ENCODE measurements at regions not wholly inside any gene's neighbourhood (a gene's known extent, or its start where the extent isn't known, plus 50 kb on each side); places are given as distances from the start of the nearest gene placed in this dataset.
"Not testable (repeated sequence)": the region's sequence is repeated elsewhere in the genome, so short reads cannot be mapped to it uniquely, and the experiment has no call there.

DNA sequence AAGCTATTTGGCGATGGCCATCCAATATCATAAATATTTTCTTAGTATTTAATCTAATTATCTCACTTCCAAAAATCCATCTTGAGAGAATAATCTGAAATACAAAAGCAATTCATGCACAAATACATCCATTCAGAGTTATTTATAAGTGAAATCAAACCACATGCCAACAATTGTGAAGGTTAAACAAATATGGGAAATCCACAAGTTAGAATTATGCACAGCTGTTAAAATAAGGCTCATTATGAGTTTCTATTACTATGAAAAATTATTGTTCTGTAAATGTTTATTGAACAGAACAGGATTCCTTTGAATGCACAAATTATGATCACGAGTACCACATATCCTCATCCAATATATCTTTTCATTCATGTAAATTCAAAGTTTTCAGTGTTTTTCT, 267.7 kb downstream of the PLOD2 start:
- DNase-seq = no peak

DNA sequence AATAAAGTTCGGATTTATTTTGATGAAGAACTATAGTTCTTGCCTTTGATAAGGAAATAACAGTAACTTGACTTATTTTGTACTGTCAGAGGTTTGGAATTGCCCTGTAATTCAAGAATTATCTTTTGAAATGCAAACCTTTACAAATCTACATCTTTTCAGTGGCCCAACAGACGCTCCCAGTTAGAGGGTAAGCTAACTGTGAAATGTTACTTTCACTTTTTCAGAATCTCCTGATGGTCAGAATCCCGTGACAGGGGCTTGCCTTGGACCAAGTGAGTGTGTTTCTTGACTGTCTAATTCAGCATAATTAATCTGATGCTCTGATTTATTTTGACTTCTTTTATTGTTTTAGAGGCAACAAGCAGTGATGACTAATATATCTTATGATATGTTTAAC, 262.5 kb downstream of the PLOD2 start:
- DNase-seq = no peak

DNA sequence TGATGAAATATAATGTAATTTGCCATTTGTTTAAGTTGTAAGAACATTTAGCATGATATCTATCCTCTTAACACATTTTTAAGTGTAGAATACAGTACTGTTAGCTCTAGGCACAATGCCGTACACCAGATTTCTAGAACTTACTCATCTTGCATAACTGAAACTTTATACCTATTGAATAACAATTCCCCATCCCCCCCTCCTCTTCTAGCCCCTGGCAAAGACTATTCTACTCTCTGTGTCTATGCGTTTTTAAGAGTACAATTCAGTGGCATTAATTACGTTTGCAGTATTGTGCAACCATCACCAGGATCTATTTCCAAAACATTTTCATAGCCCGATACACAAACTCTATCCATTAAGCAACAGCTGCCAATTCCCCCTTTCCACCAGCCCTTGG, 261.7 kb downstream of the PLOD2 start:
- no peak for DNase-seq

DNA sequence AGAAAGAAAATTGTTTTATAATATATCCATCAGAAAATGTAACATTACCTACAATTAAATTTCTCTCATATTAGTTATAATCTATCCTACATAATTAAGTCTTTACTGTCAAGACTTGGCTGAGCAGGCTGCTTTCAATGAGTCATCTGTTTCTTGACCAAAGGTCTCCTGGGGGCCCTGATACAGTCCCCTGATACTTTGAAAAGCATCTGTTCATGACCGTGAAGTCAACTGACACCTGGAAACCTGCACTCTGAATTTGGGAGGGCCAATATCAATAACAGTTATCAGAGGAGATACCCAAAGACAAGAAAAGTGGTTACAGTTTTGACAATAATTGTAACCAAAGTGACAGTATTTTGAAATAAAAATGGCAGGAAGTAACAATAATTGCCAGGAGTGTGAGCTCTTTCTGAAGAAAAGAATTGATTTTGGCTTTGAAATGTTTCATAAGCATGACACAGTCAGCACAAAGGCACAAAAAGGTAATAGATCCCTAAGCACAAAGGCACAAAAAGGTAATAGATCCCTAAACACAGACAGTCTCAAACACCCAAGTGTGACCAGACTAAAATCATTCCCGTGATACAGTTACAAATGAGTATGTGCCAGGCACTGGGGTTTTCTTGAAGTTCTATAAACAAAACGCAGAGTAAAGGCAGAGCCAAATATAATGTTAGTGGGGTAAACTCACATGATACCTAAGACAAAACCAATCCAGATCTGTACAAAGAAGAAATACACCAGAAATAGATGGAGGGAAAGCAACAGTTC, 260.7 kb downstream of the PLOD2 start:
- no peak for DNase-seq

DNA sequence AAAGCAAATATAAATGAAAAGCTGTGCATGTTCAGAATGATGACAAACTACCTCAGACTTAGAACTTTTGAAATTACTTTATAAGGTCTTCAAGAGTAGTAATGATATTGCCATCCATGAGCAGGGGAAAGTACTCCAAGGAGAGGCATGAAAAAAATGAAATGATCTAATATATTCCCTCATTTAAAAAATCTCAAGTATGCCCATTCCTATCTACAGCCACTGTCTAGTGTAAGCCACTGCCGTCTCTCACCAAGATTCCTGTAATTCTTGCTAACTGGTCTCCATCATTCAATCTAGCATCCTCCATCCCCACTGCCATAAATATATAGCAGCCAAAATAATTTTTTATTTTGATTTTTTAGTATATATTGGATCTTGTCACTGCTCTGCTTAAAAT, 258.8 kb downstream of the PLOD2 start:
- no peak for DNase-seq

DNA sequence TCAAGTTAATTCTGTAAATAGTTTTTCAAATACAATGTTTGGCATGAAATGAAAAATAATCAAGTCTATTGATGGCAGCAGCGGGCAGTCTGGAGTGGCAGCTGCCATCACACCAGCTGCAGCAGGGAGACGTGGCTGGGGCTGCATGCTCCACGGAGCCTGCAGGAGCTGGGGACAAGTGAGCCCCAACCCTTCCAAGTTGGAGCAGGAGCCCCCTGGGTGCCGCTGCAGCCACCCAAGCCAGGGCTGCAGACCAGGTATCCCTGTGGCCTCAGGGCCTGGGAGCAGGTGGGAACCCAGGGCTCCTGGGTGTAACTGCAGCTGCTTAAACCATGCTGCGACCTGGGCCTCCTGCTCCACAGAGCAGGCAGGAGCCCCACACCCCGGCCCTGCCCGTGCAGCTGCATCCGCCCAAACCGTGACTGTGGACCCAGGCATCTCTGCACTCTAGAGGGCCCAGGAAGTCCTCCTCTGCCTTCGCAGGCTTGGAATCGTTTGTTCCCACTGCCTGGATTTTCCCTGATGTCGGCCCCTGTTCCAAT, 257.4 kb downstream of the PLOD2 start:
- DNase-seq = no peak

DNA sequence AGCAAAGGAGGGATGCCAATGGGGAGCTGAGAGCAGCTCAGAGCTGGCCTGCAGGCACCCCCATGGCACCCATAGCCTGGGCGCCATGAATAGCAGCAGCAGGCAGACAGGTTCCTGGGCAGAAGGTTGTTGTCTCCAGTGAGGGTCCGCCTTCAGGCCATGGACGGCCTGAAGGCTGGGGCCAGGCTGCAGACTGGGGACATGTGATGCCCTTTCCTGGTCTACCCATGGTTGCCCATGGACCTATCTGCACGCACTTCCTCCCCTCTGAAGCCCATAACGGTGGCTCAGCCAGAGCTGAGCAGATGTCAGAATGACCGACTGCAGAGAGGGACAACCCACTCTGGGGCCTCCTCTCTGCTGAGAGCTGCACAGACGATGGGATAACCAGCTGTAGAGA, 256.8 kb downstream of the PLOD2 start:
- DNase-seq = no peak

DNA sequence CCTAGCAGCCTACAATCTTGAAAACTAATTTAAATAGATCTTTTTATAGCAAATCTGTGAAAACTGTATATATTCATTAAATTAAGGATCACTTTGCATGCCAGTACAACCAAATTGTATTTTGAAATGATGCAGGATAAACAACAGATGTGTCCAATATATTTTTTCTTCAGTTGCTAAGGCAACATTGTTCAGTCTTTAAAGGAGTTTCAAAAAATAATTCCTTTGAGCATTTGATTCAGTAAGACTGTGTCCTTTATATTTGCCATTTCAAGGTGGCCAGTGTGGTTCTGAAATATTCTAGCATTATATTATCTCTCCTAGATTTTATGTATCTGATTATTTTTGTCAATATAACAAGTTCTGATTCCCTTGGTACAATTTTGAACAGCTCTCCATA, 254.7 kb downstream of the PLOD2 start:
- no peak for DNase-seq

DNA sequence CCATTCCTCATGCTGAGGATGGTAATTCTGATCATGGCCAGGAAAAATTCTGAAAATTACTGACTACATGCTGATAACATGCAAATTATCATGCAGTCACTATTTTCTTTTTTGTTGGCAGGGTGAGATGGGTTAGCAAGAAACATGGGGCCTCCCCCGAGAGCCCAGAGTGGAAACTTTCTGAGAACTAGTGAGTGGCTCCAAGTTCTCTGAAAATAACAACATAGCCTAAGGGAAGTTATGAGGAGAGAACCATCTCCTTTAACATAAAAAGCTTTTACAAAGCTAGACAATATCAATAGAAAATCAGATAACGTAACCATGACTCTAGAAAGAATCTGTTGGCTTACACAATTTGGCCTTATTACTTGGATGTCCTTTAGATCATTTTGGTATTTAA, 254.2 kb downstream of the PLOD2 start:
- DNase-seq = no peak

DNA sequence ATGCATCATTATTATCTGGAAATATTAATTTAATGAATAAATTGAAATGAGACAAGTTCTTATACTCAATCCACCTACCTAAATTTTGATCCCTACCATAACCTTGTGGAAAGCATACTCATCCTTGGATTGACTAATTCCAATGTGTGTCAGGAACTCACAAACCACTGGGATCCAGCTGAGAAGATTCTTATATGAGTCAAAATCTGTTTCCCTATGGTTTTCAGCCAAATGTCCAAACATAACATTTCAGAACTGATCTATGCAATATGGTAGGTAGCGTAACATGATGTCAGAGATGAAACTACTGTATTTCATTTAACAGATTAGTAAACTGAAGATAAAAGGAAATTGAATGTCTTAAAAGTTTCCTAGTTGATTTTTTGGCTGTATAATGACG, 250.0 kb downstream of the PLOD2 start:
- DNase-seq = no peak

DNA sequence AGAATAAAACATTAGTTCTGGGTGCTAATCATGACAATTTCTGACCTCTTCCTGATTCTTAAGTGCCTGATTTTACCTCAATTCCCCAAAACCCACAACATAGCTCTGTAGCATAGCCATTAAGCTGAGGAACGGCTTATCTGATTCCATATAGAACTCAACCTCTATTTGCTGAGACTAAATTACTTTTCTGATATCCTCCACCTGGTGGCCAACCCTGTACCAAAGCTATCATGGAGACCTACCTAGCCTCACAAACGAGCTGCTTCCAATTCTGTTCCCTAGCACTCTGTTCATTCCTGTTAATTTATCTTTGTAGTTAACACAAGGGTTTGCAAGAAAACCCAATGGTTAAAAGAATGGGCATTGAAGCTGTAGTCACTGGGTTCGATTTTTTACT, 245.2 kb downstream of the PLOD2 start:
- no peak for DNase-seq

DNA sequence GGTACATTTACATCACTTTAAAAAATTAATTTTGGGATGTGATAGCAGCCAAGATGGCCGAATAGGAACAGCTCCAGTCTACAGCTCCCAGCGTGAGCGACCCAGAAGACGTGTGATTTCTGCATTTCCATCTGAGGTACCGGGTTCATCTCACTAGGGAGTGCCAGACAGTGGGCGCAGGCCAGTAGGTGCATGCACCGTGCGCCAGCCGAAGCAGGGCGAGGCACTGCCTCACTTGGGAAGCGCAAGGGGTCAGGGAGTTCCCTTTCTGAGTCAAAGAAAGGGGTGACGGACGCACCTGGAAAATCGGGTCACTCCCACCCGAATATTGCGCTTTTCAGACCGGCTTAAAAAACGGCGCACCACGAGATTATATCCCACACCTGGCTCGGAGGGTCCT, 233.2 kb downstream of the PLOD2 start:
- DNase-seq = not testable (repeated sequence)

DNA sequence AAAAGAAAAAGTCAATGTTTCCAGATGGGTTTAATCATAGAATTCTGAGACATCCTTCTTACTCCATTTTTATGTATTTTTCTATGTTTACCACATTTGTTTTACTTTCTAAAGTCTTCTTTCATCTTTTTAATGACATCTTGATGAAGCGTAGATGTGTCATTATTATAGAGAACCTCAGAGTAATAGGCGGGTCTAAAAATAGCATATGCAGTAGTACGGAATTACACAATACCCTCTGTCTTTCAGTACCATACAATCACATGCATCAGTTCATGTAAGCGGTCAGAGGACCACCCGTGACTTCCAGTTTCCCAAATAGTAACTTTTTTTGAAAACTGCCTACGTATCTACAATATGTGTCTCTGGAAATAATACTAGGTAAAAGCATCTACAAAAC, 224.0 kb downstream of the PLOD2 start:
- no peak for DNase-seq

DNA sequence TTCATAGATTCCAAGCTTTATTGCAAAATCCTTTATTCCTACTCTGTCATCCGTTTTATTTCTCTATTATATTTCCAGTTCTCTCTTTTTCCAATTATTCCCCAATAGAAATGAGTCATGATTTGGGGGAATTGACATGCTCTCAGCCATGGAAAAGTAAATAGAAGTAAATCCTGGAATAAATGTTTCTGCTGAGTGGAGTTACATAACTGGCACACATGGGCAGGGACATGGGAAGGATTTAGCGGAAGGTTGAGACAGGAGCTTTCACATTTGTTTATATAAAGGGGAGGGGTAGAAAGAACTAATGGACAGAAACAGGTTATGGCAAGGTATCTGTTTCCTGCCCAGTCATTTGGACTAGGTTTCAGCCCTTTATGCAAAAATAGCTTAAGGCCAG, 221.6 kb downstream of the PLOD2 start:
- no peak for DNase-seq

DNA sequence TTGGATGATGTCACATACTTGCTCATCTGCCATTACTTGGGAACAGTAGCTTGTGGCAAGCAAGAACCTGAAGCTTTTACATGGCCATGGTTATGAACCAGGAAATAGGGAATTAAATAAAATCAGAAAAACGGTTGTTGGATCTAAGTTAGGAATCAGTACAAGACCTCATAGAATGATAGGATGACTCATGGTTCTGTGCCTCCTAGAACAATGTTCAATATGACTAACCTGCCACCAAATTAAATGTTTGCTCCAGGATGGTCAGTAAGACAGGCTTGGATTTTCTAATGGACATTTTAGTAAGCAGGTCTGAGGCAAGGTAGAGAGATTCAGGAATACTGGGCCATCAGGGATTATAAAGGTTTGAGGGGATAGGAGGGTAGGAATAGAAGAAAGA, 218.9 kb downstream of the PLOD2 start:
- DNase-seq = no peak

DNA sequence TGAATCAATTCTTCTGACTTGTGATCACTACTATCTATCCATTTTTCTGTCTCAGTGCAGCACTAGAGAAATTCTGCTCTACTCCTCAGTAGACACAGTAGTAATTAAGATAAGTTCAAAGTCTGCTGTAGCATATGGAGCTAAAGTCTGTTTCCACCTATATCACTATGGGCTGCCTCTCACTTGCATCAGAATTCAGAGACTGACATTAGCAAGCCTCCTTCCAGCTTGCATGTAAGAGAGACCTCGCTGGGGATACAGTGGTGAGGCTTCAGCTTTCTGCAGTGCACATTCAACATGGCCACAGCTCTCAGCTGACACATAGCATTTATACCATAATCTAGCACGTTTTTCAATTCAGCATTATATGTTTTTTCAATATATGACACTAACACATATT, 217.0 kb downstream of the PLOD2 start:
- DNase-seq = no peak

DNA sequence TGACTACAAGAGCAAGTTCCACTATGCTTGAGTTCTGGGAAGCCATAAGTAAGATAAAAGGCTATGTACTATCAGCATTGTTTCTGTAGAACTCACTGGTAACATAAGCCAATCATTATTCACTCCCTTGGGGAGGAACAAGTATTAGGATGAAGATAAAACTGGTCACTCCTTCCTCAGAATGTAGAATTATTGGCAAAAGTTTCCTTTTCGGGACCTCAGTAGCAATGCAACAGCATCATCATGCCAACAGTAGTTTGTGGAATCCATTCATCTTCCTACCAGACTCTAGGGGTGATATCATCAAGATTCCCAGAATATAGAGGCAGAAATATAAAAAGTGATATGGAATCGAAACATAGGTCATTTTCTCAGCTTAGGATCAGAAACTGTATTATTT, 209.5 kb downstream of the PLOD2 start:
- DNase-seq = no peak

DNA sequence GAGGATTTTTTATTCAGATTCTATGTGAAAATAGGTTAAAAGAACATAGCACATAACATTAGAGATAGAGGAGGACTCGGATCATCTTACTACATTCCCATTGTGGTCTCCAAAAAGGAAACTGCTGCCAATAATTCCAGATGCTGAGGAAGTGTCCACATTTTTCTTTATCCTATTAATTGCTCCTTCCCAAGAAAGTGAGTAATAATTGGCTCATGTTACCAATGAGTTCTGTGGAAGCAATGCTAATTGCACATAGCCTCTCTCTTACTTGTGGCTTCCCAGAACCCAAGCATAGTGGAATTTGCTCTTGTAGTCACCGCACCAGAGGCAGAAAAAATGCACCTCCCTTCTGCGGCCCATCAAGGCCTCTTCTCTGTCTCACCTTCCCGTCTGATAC, 208.4 kb downstream of the PLOD2 start:
- no peak for DNase-seq

DNA sequence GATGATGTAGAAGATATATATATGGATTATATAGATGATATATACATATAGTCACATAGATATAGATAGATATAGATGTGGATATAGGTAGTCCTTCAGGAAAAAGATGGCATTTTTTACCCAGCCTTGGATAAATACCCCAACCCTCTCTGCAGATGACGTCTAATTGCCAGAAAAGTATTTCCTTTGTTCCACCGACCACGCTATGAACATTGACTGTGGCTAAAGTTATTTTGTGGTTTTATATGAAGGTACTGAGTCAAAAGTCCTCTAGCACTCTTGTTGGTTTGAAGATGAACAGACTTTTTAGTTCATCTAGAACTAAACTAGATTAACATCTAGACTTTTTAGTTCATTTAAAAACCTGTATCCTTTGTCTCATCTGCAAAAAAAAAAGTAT, 207.7 kb downstream of the PLOD2 start:
- DNase-seq = no peak

DNA sequence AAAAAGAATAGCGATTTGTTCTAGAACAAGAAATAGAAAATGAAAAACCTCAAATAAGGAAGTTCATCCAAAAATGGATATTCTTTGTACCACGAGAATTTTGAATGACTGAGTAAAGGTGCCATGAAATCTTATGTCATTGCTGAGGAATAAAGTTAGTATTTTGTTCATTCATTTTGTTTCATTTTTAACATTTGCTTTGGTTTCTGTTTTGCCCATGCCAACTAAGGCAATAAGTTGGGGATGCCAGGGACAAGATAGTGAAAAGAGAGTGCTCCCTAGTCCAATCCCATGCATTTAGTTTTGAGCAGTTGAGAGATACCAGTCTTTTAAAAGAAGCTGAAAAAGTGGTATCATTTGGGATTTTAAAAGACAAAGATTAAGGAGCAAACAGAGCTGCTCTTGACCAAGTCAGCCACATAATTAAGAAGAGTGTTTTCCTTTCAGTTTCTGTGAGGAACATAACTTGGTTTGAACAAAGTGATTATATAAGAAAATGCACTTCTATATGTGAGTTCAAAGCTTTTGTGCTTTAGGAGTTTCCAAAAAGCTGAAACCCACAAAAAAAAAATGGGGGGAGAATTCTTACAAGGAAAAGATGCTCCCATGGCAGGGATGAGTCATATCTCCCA, 201.4 kb downstream of the PLOD2 start:
- DNase-seq = no peak

DNA sequence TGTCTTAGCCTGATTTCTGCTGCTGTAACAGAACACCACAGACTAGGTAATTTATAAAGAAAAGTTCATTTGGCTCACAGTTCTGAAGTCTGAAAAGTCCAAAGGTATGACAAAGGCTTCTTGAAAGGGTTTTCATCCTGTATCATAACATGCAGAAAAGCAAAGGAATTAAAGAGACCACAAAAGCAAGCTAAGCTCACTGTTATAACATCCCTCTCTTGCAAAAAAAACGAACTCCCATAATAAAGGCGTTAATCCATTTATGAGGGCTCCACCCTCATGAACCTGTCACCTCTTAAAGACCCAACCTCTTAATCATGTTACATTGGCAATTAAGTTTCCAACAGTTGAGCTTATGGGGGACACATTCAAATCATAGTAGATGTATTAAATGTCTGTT, 197.9 kb downstream of the PLOD2 start:
- DNase-seq = no peak

DNA sequence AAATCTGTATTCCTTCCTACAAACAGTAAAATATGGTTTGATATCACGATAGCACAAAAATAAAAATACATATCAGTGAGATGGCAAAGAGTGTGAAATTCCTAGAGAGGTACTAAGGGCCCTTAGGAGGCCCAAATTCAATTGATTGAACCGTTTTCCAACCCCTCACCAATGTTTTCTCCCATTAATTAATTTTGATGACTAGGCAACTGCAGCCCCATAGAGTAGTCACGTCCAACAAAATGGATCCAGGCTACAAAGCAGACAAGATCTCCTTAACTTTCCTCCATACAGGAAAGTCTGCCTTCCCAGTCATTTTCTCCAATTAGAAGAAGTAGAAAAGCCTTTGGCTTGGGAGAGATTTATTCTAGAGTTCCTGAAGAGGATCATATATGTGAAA, 193.9 kb downstream of the PLOD2 start:
- no peak for DNase-seq

DNA sequence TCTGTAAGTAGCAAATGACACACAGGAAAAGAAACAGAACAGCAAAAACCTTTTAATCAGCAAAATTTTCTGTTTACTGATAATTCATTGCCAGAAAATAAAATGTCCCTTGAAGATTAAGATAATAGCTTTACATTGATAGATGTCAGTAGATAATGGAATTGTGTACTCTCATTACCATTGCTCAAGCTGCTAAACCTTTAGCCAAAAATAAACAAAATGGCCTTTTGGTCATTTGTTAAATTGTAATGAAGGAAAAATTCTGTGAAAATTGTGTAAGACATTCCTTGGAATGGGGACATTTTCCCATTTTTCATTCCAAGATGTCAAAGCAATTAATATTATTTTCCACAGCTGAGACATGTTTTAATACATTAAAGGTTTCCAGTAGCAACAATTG, 189.8 kb downstream of the PLOD2 start:
- no peak for DNase-seq

DNA sequence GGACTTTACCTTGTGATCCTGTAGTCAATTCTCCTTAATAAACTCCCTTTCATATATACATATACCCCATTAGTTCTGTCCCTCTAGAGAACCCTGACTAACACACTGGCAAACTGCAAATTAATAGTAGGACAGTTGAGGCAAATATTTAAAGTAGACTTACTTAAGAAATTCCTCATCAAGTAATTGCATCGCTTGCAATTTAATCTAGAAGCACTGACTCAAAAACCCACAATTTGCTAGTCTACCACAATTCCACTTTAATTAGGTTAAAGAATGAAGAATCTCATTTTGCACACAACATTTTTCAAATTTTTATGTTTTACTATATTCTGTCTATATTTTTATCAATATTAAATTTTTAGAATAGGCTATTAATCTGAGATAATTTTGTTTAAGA, 188.1 kb downstream of the PLOD2 start:
- no peak for DNase-seq

DNA sequence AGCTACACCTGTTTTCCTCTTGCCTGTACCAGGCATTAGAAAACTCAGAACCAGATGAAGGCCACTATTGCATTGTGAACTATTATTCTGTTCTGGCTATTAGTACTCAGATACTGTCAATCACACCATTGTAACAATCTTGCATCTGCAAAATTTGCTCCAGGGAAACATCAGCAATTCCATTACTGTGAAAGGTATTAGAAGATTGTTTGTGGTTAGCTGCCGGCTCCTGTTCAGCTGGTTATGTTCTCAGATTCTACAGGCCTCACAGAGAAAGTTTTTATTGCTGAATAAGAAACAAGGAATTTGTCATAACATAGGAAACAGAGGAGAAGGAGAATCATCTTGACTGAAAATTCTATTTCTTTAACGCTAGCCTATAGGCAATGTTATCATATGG, 179.9 kb downstream of the PLOD2 start:
- no peak for DNase-seq
